Lower lobe of right lung (tissue), 2 donors: ENCODE measurements at regions not wholly inside any gene's neighbourhood (a gene's known extent, or its start where the extent isn't known, plus 50 kb on each side); places are given as distances from the start of the nearest gene placed in this dataset.

ENCODE experiments used
- ATAC-seq, 2 donors: fragments of 200-7000 bp; cut with Tn5 transposase; one replicate each; pipeline ENCODE4 v1.9.1; 2020 to 2022; ENCODE audit warnings: mild to moderate bottlenecking in 2 of 2, moderate library complexity in 2 of 2
- DNase-seq: peaks from one replicate; pipeline ENCODE4 v3.0.0-alpha.2; 2020
- H3K27ac ChIP-seq: fragments of 200-600 bp; one replicate; pipeline ENCODE4 v1.8.0; 2022
- H3K27me3 ChIP-seq: fragments of 200-600 bp; one replicate; pipeline ENCODE4 v1.8.0; 2022; ENCODE audit warnings: low read depth
- H3K36me3 ChIP-seq: fragments of 200-600 bp; one replicate; pipeline ENCODE4 v1.8.0; 2022; ENCODE audit warnings: mild to moderate bottlenecking
- H3K4me1 ChIP-seq: fragments of 200-600 bp; one replicate; pipeline ENCODE4 v1.8.0; 2022
- H3K4me3 ChIP-seq: fragments of 200-600 bp; one replicate; pipeline ENCODE4 v1.8.0; 2022; ENCODE audit warnings: mild to moderate bottlenecking
- H3K9me3 ChIP-seq: fragments of 200-600 bp; one replicate; pipeline ENCODE4 v1.8.0; 2022
- CTCF ChIP-seq: fragments of 200-600 bp; IDR thresholded peaks from one replicate; pipeline ENCODE4 v1.8.0; 2022; ENCODE audit warnings: antibody characterized with exemption, mild to moderate bottlenecking
- intact Hi-C: fragments of 100-400 bp; cut with DNase I; formaldehyde crosslinking; loops from one replicate; pipeline ENCODE4 v1.11.0; 2022
- donor health status: DM: no; HTN: yes; CAD: no; lungs with severe emphysema.

GRCh38 chr3:194812176-194812575 is 126.5 kb downstream of the FAM43A start:
- H3K4me1 ChIP-seq, result no peaks in the 10 kb centered on the region
- H3K27ac ChIP-seq, result no peak overlapping the region
- no peaks in the 10 kb centered on the region for H3K9me3 ChIP-seq
- no peak overlapping the region for H3K4me3 ChIP-seq
- ATAC-seq, result no peak
- peaks cover 1% of the 10 kb centered on the region for H3K27me3 ChIP-seq
- TF ChIP-seq CTCF, result no peak
- no peaks in the 10 kb centered on the region for H3K36me3 ChIP-seq
- intact Hi-C loops, result no loop called here
- DNase-seq, result no peak

- Histone ChIP-seq H3K36me3 (no peaks in the 10 kb centered on the region), H3K9me3 (no peaks in the 10 kb centered on the region), H3K4me1 (no peaks in the 10 kb centered on the region), H3K27ac (no peak overlapping the region), H3K27me3 (peaks cover 4% of the 10 kb centered on the region), H3K4me3 (no peak overlapping the region)
- TF ChIP-seq CTCF, result no peak
- intact Hi-C loops, result no loop called here
- ATAC-seq (no peak), DNase-seq (no peak)
Observed at GRCh38 chr3:194814878-194815357, 129.2 kb downstream of the FAM43A start.

GRCh38 chr3:194816748-194817591 is 131.3 kb downstream of the FAM43A start:
- Histone ChIP-seq H3K4me3 (no peak overlapping the region), H3K9me3 (no peaks in the 10 kb centered on the region), H3K36me3 (no peaks in the 10 kb centered on the region), H3K27ac (no peak overlapping the region), H3K4me1 (no peaks in the 10 kb centered on the region), H3K27me3 (peaks cover 4% of the 10 kb centered on the region)
- no peak for ATAC-seq
- intact Hi-C loops, result no loop called here
- no peak for TF ChIP-seq CTCF
- DNase-seq, result no peak

GRCh38 chr3:194817592-194817930 is 131.9 kb downstream of the FAM43A start:
- Histone ChIP-seq H3K27ac (no peak overlapping the region), H3K4me1 (no peaks in the 10 kb centered on the region), H3K4me3 (no peak overlapping the region), H3K9me3 (no peaks in the 10 kb centered on the region), H3K27me3 (peaks cover 4% of the 10 kb centered on the region), H3K36me3 (no peaks in the 10 kb centered on the region)
- DNase-seq (no peak), ATAC-seq (no peak)
- intact Hi-C loops, result no loop called here
- TF ChIP-seq CTCF, result no peak

- intact Hi-C loops, result no loop called here
- no peak for DNase-seq
- no peak for TF ChIP-seq CTCF
- Histone ChIP-seq H3K4me1 (no peaks in the 10 kb centered on the region), H3K36me3 (no peaks in the 10 kb centered on the region), H3K9me3 (no peaks in the 10 kb centered on the region), H3K27me3 (peaks cover 4% of the 10 kb centered on the region), H3K27ac (no peak overlapping the region), H3K4me3 (no peak overlapping the region)
- no peak for ATAC-seq
Observed at GRCh38 chr3:194817936-194818335, 132.3 kb downstream of the FAM43A start.
